ENCODE measurements at regions not wholly inside any gene's neighbourhood (a gene's known extent, or its start where the extent isn't known, plus 50 kb on each side); places are given as distances from the start of the nearest gene placed in this dataset.

DNA sequence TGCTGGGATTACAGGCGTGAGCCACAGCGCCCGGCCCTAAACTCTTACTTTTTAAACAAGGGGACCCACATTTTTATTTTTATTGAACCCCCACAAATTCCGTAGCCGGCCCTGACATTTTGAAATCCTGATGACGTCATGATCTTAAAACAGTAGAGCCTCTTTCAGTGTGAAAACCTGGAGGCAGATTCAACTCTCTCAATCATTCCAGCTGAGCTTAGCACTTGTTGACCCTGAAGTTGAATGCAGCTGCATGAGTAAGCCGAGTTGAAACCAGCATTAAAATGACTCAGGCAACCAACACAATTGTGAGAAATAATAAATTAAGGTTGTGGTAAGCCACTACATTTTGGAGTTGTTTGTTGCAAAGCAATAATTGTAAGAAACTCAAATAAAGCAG lies 93.9 kb upstream of the ADGRL4 start:
- H3K4me1 ChIP-seq (ENCODE audit: control insufficient read depth, insufficient read depth, low read length), result no peaks in the 10 kb centered on the region
- H3K4me3 ChIP-seq (ENCODE audit: low read depth in 2 of 2, low read length in 2 of 2), result no peak overlapping the region
- TF ChIP-seq TCF7L2 (IDR thresholded peaks at IDR 0.05; ENCODE audit: low read depth, low read length) (no peak), SIN3A (IDR thresholded peaks at IDR 0.05; ENCODE audit: borderline replicate concordance, insufficient read depth, low read depth, low read length) (no peak), POLR2AphosphoS5 (IDR thresholded peaks at IDR 0.05; ENCODE audit: low read depth, low read length) (no peak)
- TF ChIP-seq, protein P1, sequence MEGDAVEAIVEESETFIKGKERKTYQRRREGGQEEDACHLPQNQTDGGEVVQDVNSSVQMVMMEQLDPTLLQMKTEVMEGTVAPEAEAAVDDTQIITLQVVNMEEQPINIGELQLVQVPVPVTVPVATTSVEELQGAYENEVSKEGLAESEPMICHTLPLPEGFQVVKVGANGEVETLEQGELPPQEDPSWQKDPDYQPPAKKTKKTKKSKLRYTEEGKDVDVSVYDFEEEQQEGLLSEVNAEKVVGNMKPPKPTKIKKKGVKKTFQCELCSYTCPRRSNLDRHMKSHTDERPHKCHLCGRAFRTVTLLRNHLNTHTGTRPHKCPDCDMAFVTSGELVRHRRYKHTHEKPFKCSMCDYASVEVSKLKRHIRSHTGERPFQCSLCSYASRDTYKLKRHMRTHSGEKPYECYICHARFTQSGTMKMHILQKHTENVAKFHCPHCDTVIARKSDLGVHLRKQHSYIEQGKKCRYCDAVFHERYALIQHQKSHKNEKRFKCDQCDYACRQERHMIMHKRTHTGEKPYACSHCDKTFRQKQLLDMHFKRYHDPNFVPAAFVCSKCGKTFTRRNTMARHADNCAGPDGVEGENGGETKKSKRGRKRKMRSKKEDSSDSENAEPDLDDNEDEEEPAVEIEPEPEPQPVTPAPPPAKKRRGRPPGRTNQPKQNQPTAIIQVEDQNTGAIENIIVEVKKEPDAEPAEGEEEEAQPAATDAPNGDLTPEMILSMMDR (IDR thresholded peaks at IDR 0.05), result no peak
- TF ChIP-seq, protein P2, sequence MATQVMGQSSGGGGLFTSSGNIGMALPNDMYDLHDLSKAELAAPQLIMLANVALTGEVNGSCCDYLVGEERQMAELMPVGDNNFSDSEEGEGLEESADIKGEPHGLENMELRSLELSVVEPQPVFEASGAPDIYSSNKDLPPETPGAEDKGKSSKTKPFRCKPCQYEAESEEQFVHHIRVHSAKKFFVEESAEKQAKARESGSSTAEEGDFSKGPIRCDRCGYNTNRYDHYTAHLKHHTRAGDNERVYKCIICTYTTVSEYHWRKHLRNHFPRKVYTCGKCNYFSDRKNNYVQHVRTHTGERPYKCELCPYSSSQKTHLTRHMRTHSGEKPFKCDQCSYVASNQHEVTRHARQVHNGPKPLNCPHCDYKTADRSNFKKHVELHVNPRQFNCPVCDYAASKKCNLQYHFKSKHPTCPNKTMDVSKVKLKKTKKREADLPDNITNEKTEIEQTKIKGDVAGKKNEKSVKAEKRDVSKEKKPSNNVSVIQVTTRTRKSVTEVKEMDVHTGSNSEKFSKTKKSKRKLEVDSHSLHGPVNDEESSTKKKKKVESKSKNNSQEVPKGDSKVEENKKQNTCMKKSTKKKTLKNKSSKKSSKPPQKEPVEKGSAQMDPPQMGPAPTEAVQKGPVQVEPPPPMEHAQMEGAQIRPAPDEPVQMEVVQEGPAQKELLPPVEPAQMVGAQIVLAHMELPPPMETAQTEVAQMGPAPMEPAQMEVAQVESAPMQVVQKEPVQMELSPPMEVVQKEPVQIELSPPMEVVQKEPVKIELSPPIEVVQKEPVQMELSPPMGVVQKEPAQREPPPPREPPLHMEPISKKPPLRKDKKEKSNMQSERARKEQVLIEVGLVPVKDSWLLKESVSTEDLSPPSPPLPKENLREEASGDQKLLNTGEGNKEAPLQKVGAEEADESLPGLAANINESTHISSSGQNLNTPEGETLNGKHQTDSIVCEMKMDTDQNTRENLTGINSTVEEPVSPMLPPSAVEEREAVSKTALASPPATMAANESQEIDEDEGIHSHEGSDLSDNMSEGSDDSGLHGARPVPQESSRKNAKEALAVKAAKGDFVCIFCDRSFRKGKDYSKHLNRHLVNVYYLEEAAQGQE (IDR thresholded peaks at IDR 0.05; ENCODE audit: insufficient read depth in 1 of 2, low read depth in 2 of 2, low read length in 1 of 2), result no peak
- ChIA-PET POLR2A (interaction anchor here (0.6 kb wide), 1 partner anchor 27 kb away, joined by 13 read pairs; no protein-coding TSS in a partner anchor), CTCF (no interaction called here)
- DNase-seq (ENCODE audit: low read depth, low spot score) (no peak), ATAC-seq (no peak)
- no peaks in the 10 kb centered on the region for H3K27me3 ChIP-seq (ENCODE audit: control insufficient read depth, insufficient read depth, low read length)
- in situ Hi-C loops (cut with HindIII; ENCODE audit: low pct_unique_long_range_greater_than_20kb, low sequenced_read_pairs) (no loop called here), intact Hi-C loops (cut with micrococcal nuclease; ENCODE audit: unreplicated experiment) (no loop called here)
- no TSS peak for BruUV-seq (replicated peaks)
- no peaks in the 10 kb centered on the region for H3K36me3 ChIP-seq (ENCODE audit: control insufficient read depth, insufficient read depth, low read length)
- no peak overlapping the region for H3K27ac ChIP-seq (ENCODE audit: low read length)
- no peaks in the 10 kb centered on the region; the same call in 1 of the 2 replicates for H3K9me3 ChIP-seq (ENCODE audit: control insufficient read depth, insufficient read depth, low read depth, low read length)

DNA sequence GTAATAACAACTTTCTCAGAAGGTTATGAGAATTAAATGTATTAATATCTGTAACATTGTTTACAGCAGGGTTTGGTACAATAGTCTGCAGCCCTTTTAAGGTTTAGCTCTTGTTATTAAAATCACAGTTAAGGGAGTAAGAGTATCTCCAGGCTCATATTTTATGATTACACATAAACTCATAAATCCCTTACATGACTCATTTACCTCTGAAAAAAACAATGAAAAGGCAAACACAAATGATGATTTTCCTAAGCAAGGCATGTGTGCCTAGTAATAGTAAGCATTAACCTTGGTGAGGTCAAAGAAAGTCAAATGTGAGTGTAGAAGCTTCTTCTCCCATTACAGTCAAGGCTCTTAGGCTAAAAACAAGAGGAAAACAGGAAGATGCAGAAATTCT lies 84.5 kb upstream of the ADGRL4 start:
- in situ Hi-C loops (cut with HindIII; ENCODE audit: low pct_unique_long_range_greater_than_20kb, low sequenced_read_pairs), result no loop called here
- Histone ChIP-seq H3K27ac (ENCODE audit: low read length) (no peak overlapping the region), H3K4me3 (ENCODE audit: low read depth in 2 of 2, low read length in 2 of 2) (no peak overlapping the region), H3K9me3 (ENCODE audit: control insufficient read depth, insufficient read depth, low read depth, low read length) (no peaks in the 10 kb centered on the region), H3K4me1 (ENCODE audit: control insufficient read depth, insufficient read depth, low read length) (no peaks in the 10 kb centered on the region), H3K27me3 (ENCODE audit: control insufficient read depth, insufficient read depth, low read length) (no peaks in the 10 kb centered on the region), H3K36me3 (ENCODE audit: control insufficient read depth, insufficient read depth, low read length) (no peaks in the 10 kb centered on the region)
- intact Hi-C loops (cut with micrococcal nuclease; ENCODE audit: unreplicated experiment), result no loop called here
- ChIA-PET POLR2A (no interaction called here), CTCF (no interaction called here)
- ATAC-seq (no peak), DNase-seq (ENCODE audit: low read depth, low spot score) (no peak)
- no peak for TF ChIP-seq SIN3A (IDR thresholded peaks at IDR 0.05; ENCODE audit: borderline replicate concordance, insufficient read depth, low read depth, low read length)
- TF ChIP-seq, protein P2 (IDR thresholded peaks at IDR 0.05; ENCODE audit: insufficient read depth in 1 of 2, low read depth in 2 of 2, low read length in 1 of 2), result no peak
- no peak for TF ChIP-seq POLR2AphosphoS5 (IDR thresholded peaks at IDR 0.05; ENCODE audit: low read depth, low read length)
- TF ChIP-seq, protein P1 (IDR thresholded peaks at IDR 0.05), result no peak
- TF ChIP-seq TCF7L2 (IDR thresholded peaks at IDR 0.05; ENCODE audit: low read depth, low read length), result no peak
- BruUV-seq (replicated peaks), result no TSS peak

Data from Panc1 (cell line).